Calu3 (cell line): ENCODE measurements at regions not wholly inside any gene's neighbourhood (a gene's known extent, or its start where the extent isn't known, plus 50 kb on each side); places are given as distances from the start of the nearest gene placed in this dataset.
"Not testable (repeated sequence)": the region's sequence is repeated elsewhere in the genome, so short reads cannot be mapped to it uniquely, and the experiment has no call there.

Source experiments
- BruUV-seq: library from RNA; stranded (reverse); fragments of 400-500 nt; replicated peaks from 2 replicates; lab custom pipeline; 2021; lab: Mats Ljungman, UMichigan
- CTCF ChIA-PET: fragments of 300-600 bp; sonication (Branson Sonifier 250); formaldehyde crosslinking; loops from one replicate; lab custom pipeline; 2022; ENCODE audit warnings: antibody characterized with exemption; lab: Charles Lee
- DNase-seq: peaks from one replicate; pipeline ENCODE4 v3.0.0; 2022
- H3K27ac Mint-ChIP-seq: one replicate; pipeline ENCODE4 v1.8.0; 2022; ENCODE audit warnings: mixed read lengths; ENCODE audit not compliant: unreplicated experiment
- H3K27me3 Mint-ChIP-seq: one replicate; pipeline ENCODE4 v1.8.0; 2022; ENCODE audit warnings: mixed read lengths; ENCODE audit not compliant: unreplicated experiment
- H3K36me3 Mint-ChIP-seq: one replicate; pipeline ENCODE4 v1.8.0; 2022; ENCODE audit warnings: mild to moderate bottlenecking, moderate library complexity, mixed read lengths; ENCODE audit not compliant: insufficient read depth, unreplicated experiment
- H3K4me1 Mint-ChIP-seq: one replicate; pipeline ENCODE4 v1.8.0; 2022; ENCODE audit warnings: mild to moderate bottlenecking, low read depth, mixed read lengths; ENCODE audit not compliant: unreplicated experiment
- H3K4me3 Mint-ChIP-seq: one replicate; pipeline ENCODE4 v1.8.0; 2022; ENCODE audit warnings: mild to moderate bottlenecking, low read depth, moderate library complexity, mixed read lengths; ENCODE audit not compliant: unreplicated experiment
- H3K9me3 Mint-ChIP-seq: one replicate; pipeline ENCODE4 v1.8.0; 2022; ENCODE audit warnings: low read depth, mixed read lengths; ENCODE audit not compliant: unreplicated experiment
- CTCF ChIP-seq: fragments of 200-600 bp; IDR thresholded peaks from one replicate; pipeline ENCODE4 v1.8.0; 2022; ENCODE audit warnings: antibody characterized with exemption; ENCODE audit not compliant: unreplicated experiment
- intact Hi-C: fragments of 100-400 bp; cut with micrococcal nuclease; formaldehyde crosslinking; loops from one replicate; pipeline ENCODE4 v1.10.0; 2022; ENCODE audit not compliant: unreplicated experiment

GRCh38 chr7:16945372-16945771, 63.6 kb upstream of the AGR3 start:
- DNase-seq, result no peak
- no peaks in the 10 kb centered on the region for H3K27me3 Mint-ChIP-seq
- H3K9me3 Mint-ChIP-seq, result peaks cover 25% of the 10 kb centered on the region
- CTCF ChIA-PET, result no interaction called here
- no peaks in the 10 kb centered on the region for H3K4me1 Mint-ChIP-seq
- H3K4me3 Mint-ChIP-seq, result no peak overlapping the region
- no peak for TF ChIP-seq CTCF
- intact Hi-C loops, result no loop called here
- H3K36me3 Mint-ChIP-seq, result no peaks in the 10 kb centered on the region
- no TSS peak for BruUV-seq
- no peak overlapping the region for H3K27ac Mint-ChIP-seq

- H3K4me3 Mint-ChIP-seq, H3K27me3 Mint-ChIP-seq, BruUV-seq, H3K27ac Mint-ChIP-seq, H3K4me1 Mint-ChIP-seq, DNase-seq, H3K36me3 Mint-ChIP-seq, intact Hi-C loops, CTCF ChIA-PET: not testable (repeated sequence)
- H3K9me3 Mint-ChIP-seq, result peaks cover 23% of the 10 kb centered on the region
These were observed 66.3 kb upstream of the AGR3 start for GRCh38 chr7:16948110-16948509.

GRCh38 chr7:16951483-16952080, 69.8 kb upstream of the AGR3 start:
- H3K27ac Mint-ChIP-seq, result no peak overlapping the region
- CTCF ChIA-PET, result interaction anchor here (0.6 kb wide), 1 partner anchor 735 kb away, joined by 3 read pairs; no protein-coding TSS in a partner anchor
- no peak for DNase-seq
- no peak for TF ChIP-seq CTCF
- no peaks in the 10 kb centered on the region for H3K4me1 Mint-ChIP-seq
- no peaks in the 10 kb centered on the region for H3K36me3 Mint-ChIP-seq
- no peak overlapping the region for H3K4me3 Mint-ChIP-seq
- BruUV-seq, result no TSS peak
- H3K9me3 Mint-ChIP-seq, result peaks cover 13% of the 10 kb centered on the region
- no peaks in the 10 kb centered on the region for H3K27me3 Mint-ChIP-seq
- intact Hi-C loops, result no loop called here

GRCh38 chr7:16954321-16954720, 72.5 kb upstream of the AGR3 start:
- no peak for DNase-seq
- H3K4me3 Mint-ChIP-seq, result no peak overlapping the region

More at GRCh38 chr7:16954321-16954720, 72.5 kb upstream of the AGR3 start:
- CTCF ChIA-PET, result interaction anchor here (0.7 kb wide), 1 partner anchor 11 kb away, joined by 4 read pairs; no protein-coding TSS in a partner anchor
- TF ChIP-seq CTCF, result no peak
- no peaks in the 10 kb centered on the region for H3K4me1 Mint-ChIP-seq
- intact Hi-C loops, result no loop called here
- peaks cover 8% of the 10 kb centered on the region for H3K9me3 Mint-ChIP-seq
- no peaks in the 10 kb centered on the region for H3K36me3 Mint-ChIP-seq
- H3K27ac Mint-ChIP-seq, result no peak overlapping the region
- no TSS peak for BruUV-seq
- H3K27me3 Mint-ChIP-seq, result no peaks in the 10 kb centered on the region
